GM19351 (cell line): ENCODE measurements at regions not wholly inside any gene's neighbourhood (a gene's known extent, or its start where the extent isn't known, plus 50 kb on each side); places are given as distances from the start of the nearest gene placed in this dataset.
"Not testable (repeated sequence)": the region's sequence is repeated elsewhere in the genome, so short reads cannot be mapped to it uniquely, and the experiment has no call there.

Experiments
- ATAC-seq: cut with Tn5 transposase; IDR thresholded peaks from one replicate; pipeline ENCODE4 v1.9.1; 2021; ENCODE audit warnings: mild to moderate bottlenecking, moderate library complexity; ENCODE audit not compliant: unreplicated experiment

- ATAC-seq, result no peak
Measured at GRCh38 chr9:87392086-87392485, 105.6 kb upstream of the DAPK1 start.

GRCh38 chr9:87393706-87394230 lies 103.9 kb upstream of the DAPK1 start:
- no peak for ATAC-seq

- ATAC-seq, result no peak
Measured at GRCh38 chr9:87395804-87396479, 101.7 kb upstream of the DAPK1 start.

GRCh38 chr9:87401681-87402080 lies 96.0 kb upstream of the DAPK1 start:
- no peak for ATAC-seq

- ATAC-seq, result no peak
Measured at GRCh38 chr9:87402537-87402936, 95.1 kb upstream of the DAPK1 start.

- ATAC-seq, result no peak
Measured at GRCh38 chr9:87405677-87406542, 91.8 kb upstream of the DAPK1 start.

GRCh38 chr9:87406543-87407166 lies 91.0 kb upstream of the DAPK1 start:
- ATAC-seq, result no peak

- not testable (repeated sequence) for ATAC-seq
Measured at GRCh38 chr9:87410047-87411005, 87.3 kb upstream of the DAPK1 start.

- ATAC-seq, result no peak
Measured at GRCh38 chr9:87420884-87421283, 76.8 kb upstream of the DAPK1 start.

- no peak for ATAC-seq
Measured at GRCh38 chr9:87421734-87422133, 75.9 kb upstream of the DAPK1 start.

- no peak for ATAC-seq
Measured at GRCh38 chr9:87422999-87423398, 74.7 kb upstream of the DAPK1 start.

GRCh38 chr9:87423885-87424284 lies 73.8 kb upstream of the DAPK1 start:
- not testable (repeated sequence) for ATAC-seq

GRCh38 chr9:87425202-87425601 lies 72.5 kb upstream of the DAPK1 start:
- ATAC-seq, result no peak

GRCh38 chr9:87427851-87428506 lies 69.7 kb upstream of the DAPK1 start:
- no peak for ATAC-seq

- no peak for ATAC-seq
Measured at GRCh38 chr9:87428659-87429058, 69.0 kb upstream of the DAPK1 start.

GRCh38 chr9:87431837-87432236 lies 65.8 kb upstream of the DAPK1 start:
- ATAC-seq, result no peak

- no peak for ATAC-seq
Measured at GRCh38 chr9:87433853-87434252, 63.8 kb upstream of the DAPK1 start.

- ATAC-seq, result no peak
Measured at GRCh38 chr9:87434366-87434765, 63.3 kb upstream of the DAPK1 start.

GRCh38 chr9:87435189-87435880 lies 62.3 kb upstream of the DAPK1 start:
- ATAC-seq, result no peak
